ENCODE measurements at regions not wholly inside any gene's neighbourhood (a gene's known extent, or its start where the extent isn't known, plus 50 kb on each side); places are given as distances from the start of the nearest gene placed in this dataset.

DNA sequence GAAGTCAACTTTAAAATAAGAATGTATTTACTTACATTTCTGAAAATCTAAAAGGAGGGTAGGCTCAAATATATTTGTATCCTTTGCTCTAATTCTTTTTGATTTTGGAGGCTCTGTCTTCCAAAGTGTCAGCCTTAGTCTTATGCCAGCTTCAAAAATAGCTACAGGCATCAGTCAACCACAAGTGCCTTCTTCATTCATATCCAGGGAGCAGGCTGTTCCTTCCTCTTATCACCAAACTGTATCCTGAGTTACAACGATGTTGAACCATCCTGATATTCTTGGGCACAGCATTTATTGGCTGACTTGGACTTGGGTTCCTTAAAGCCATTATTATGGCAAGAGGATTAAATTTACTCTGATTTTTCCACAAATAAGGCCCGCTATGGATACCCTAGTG is 1161.3 kb downstream of the PCDH17 start:
- no peak for TF ChIP-seq CTCF (IDR thresholded peaks at IDR 0.05)
- no peak for TF ChIP-seq POLR2A (IDR thresholded peaks at IDR 0.05)
